Lung (tissue), 11 donors: ENCODE measurements at regions not wholly inside any gene's neighbourhood (a gene's known extent, or its start where the extent isn't known, plus 50 kb on each side); places are given as distances from the start of the nearest gene placed in this dataset.
"Not testable (repeated sequence)": the region's sequence is repeated elsewhere in the genome, so short reads cannot be mapped to it uniquely, and the experiment has no call there.

Experiments
- ATAC-seq: fragments of 200-7000 bp; cut with Tn5 transposase; one replicate; pipeline ENCODE4 v1.9.1; 2020; ENCODE audit warnings: moderate number of reproducible peaks; ENCODE audit not compliant: insufficient read depth, low FRiP score
- DNase-seq, 3 donors: peaks; one replicate each; pipeline ENCODE4 v3.0.0-alpha.2; 2013 to 2017
- H3K27ac ChIP-seq, 2 donors: one replicate each; pipeline ENCODE4 v1.5.1; 2013; ENCODE audit warnings: mild to moderate bottlenecking in 2 of 2, moderate library complexity in 2 of 2, control low read depth in 1 of 2, inconsistent platforms in 1 of 2, low read depth in 1 of 2, low read length in 1 of 2
- H3K27me3 ChIP-seq, 3 donors: one replicate each; pipeline ENCODE4 v1.5.1; 2013; ENCODE audit warnings: low read length in 2 of 3; ENCODE audit not compliant: control insufficient read depth in 3 of 3, insufficient read depth in 3 of 3
- H3K36me3 ChIP-seq, 4 donors: one replicate each; pipeline ENCODE4 v1.5.1; 2013; ENCODE audit warnings: low read length in 4 of 4, mild to moderate bottlenecking in 1 of 4, moderate library complexity in 1 of 4; ENCODE audit not compliant: control insufficient read depth in 4 of 4, insufficient read depth in 4 of 4
- H3K4me1 ChIP-seq, 5 donors: one replicate each; pipeline ENCODE4 v1.5.1; 2013; ENCODE audit warnings: low read length in 5 of 5, mild to moderate bottlenecking in 2 of 5, moderate library complexity in 1 of 5; ENCODE audit not compliant: control insufficient read depth in 5 of 5, insufficient read depth in 5 of 5
- H3K4me3 ChIP-seq: one replicate; pipeline ENCODE4 v1.5.1; 2013; ENCODE audit warnings: mild to moderate bottlenecking, control low read depth, moderate library complexity
- H3K9ac ChIP-seq, 2 donors: one replicate each; pipeline ENCODE4 v1.5.1; 2013; ENCODE audit warnings: low read length in 2 of 2, control low read depth in 1 of 2; ENCODE audit not compliant: insufficient read depth in 1 of 2
- H3K9me3 ChIP-seq, 4 donors: one replicate each; pipeline ENCODE4 v1.5.1; 2013; ENCODE audit warnings: low read length in 3 of 4, mild to moderate bottlenecking in 1 of 4, moderate library complexity in 1 of 4; ENCODE audit not compliant: control insufficient read depth in 4 of 4, insufficient read depth in 3 of 4
- CTCF ChIP-seq: IDR thresholded peaks from 2 replicates; pipeline ENCODE4 v1.5.1; 2012; ENCODE audit warnings: mild to moderate bottlenecking; ENCODE audit errors: control extremely low read depth, extremely low read depth
- WGBS, 2 donors: extraction: QIAGEN DNeasy Blood & Tissue Kit; methylation state at CpG; one replicate each; pipeline ENCODE4 v1.1.7; 2013; 5-methylcytosine and 5-hydroxymethylcytosine counted together
- donor health status: control.
- donor health status: control.
- donor health status: Bipolar disorder and iron deficiency.
- donor health status: healthy.
- donor health status: DM: yes; HTN: yes; CAD: no.

- H3K9ac ChIP-seq: no peak overlapping the region
- no peak for DNase-seq
- H3K27me3 ChIP-seq: no peaks in the 10 kb centered on the region
- no peaks in the 10 kb centered on the region for H3K9me3 ChIP-seq
- 86 to 89% methylated on average over 24 of the region's 24 CpGs for WGBS, 2 donors
- peaks cover 0 to 12% (median 0%) of the 10 kb centered on the region in 5 donors for H3K4me1 ChIP-seq
- H3K4me3 ChIP-seq: no peak overlapping the region
- no peak for ATAC-seq
- H3K27ac ChIP-seq: no peak overlapping the region
- no peaks in the 10 kb centered on the region for H3K36me3 ChIP-seq
- TF ChIP-seq CTCF: no peak
These were observed 82.2 kb upstream of the ID2 start for GRCh38 chr2:8599421-8600242.

GRCh38 chr2:8600456-8600855 lies 81.4 kb upstream of the ID2 start:
- no peaks in the 10 kb centered on the region for H3K36me3 ChIP-seq
- no peaks in the 10 kb centered on the region for H3K9me3 ChIP-seq
- H3K9ac ChIP-seq: no peak overlapping the region
- peaks cover 0 to 7% (median 0%) of the 10 kb centered on the region in 5 donors for H3K4me1 ChIP-seq
- H3K27me3 ChIP-seq: no peaks in the 10 kb centered on the region
- WGBS, 2 donors: 95 to 98% methylated on average over 14 of the region's 14 CpGs
- ATAC-seq (no peak), DNase-seq (no peak)
- no peak overlapping the region for H3K27ac ChIP-seq
- no peak for TF ChIP-seq CTCF
- H3K4me3 ChIP-seq: no peak overlapping the region

GRCh38 chr2:8602809-8603208 lies 79.0 kb upstream of the ID2 start:
- Histone ChIP-seq H3K27ac (no peak overlapping the region), H3K4me3 (no peak overlapping the region), H3K27me3 (no peaks in the 10 kb centered on the region), H3K4me1 (peaks cover 0 to 10% (median 0%) of the 10 kb centered on the region in 5 donors), H3K36me3 (no peaks in the 10 kb centered on the region), H3K9me3 (no peaks in the 10 kb centered on the region), H3K9ac (no peak overlapping the region)
- WGBS, 2 donors: 50 to 59% methylated on average over 3 of the region's 3 CpGs
- DNase-seq (peak in 2 of 3 donors; percentile 56 to 67), ATAC-seq (no peak)
- TF ChIP-seq CTCF: no peak

GRCh38 chr2:8603356-8603755 lies 78.5 kb upstream of the ID2 start:
- not testable (repeated sequence) for H3K4me3 ChIP-seq, ATAC-seq, H3K27me3 ChIP-seq, DNase-seq, H3K9me3 ChIP-seq, H3K4me1 ChIP-seq, H3K36me3 ChIP-seq, H3K9ac ChIP-seq, H3K27ac ChIP-seq
- WGBS, 2 donors: 84 to 90% methylated on average over 4 of the region's 4 CpGs
